ENCODE measurements at regions not wholly inside any gene's neighbourhood (a gene's known extent, or its start where the extent isn't known, plus 50 kb on each side); places are given as distances from the start of the nearest gene placed in this dataset.
"Not testable (repeated sequence)": the region's sequence is repeated elsewhere in the genome, so short reads cannot be mapped to it uniquely, and the experiment has no call there.

GRCh38 chr15:31643955-31644354, 317.3 kb downstream of the KLF13 start:
- H3K36me3 ChIP-seq (ENCODE audit: insufficient read depth, low read length); H3K4me1 ChIP-seq (ENCODE audit: control insufficient read depth, insufficient read depth, low read length); H3K9ac ChIP-seq (ENCODE audit: low read depth, low read length): not testable (repeated sequence)

GRCh38 chr15:31644761-31645160, 318.1 kb downstream of the KLF13 start:
- H3K4me3 ChIP-seq (ENCODE audit: low read length); H3K9me3 ChIP-seq (replicated peaks; ENCODE audit: low read length); H3K36me3 ChIP-seq (ENCODE audit: insufficient read depth, low read length); H3K4me1 ChIP-seq (ENCODE audit: control insufficient read depth, insufficient read depth, low read length); H3K9ac ChIP-seq (ENCODE audit: low read depth, low read length); H3K27me3 ChIP-seq (ENCODE audit: control insufficient read depth, insufficient read depth, low read length); H3K4me2 ChIP-seq (ENCODE audit: low read length): not testable (repeated sequence)

More at GRCh38 chr15:31643955-31644354, 317.3 kb downstream of the KLF13 start:
- H3K4me2 ChIP-seq (ENCODE audit: low read length); H3K4me3 ChIP-seq (ENCODE audit: low read length); H3K27me3 ChIP-seq (ENCODE audit: control insufficient read depth, insufficient read depth, low read length); H3K9me3 ChIP-seq (replicated peaks; ENCODE audit: low read length): not testable (repeated sequence)

DNA sequence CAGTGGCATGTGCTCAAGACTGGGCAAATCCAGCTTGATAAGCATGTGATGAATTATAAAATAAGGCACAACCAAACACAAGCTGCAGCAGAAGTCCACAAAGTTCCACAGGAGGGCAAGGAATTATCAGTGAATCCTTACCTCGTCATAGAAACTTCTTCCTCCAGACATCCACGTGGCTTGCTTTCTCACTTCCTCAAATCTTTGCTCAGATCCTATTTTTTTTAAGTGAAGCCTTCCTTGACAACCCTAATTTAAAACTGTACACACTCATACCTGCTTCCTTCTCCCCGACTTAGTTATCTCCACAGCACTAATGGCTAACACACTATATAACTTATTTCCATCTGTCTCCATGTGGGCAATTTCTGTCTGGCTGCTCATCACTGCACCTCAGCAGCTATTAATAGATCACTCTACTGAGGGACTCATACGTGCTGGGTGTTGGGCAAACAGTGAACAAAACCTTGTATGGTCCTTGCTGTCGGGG, 320.7 kb downstream of the KLF13 start:
- H3K4me1 ChIP-seq (ENCODE audit: control insufficient read depth, insufficient read depth, low read length); H3K4me2 ChIP-seq (ENCODE audit: low read length); H3K9ac ChIP-seq (ENCODE audit: low read depth, low read length); H3K9me3 ChIP-seq (replicated peaks; ENCODE audit: low read length); H3K4me3 ChIP-seq (ENCODE audit: low read length); H3K27me3 ChIP-seq (ENCODE audit: control insufficient read depth, insufficient read depth, low read length); H3K36me3 ChIP-seq (ENCODE audit: insufficient read depth, low read length): not testable (repeated sequence)

DNA sequence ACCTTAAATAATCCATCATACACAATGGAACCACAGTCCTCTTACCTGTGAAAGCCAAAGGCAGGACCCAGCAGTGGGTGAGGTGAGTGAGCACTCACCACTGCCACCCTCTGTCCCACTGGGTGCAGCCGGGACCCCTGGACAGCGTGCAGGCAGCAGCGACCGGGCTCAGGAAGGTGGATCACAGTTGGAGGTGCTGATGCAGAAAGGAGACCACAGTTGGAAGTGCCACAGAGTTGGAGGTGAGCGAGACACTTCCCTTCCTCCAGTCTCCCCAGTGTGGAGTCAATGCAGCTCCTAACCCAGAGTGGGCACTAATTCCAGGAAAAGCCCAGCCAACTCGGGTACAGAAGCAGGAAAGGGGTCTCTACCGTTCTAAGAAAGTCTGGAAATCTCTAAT, 323.0 kb downstream of the KLF13 start:
- H3K4me2 ChIP-seq (ENCODE audit: low read length); H3K9ac ChIP-seq (ENCODE audit: low read depth, low read length); H3K27me3 ChIP-seq (ENCODE audit: control insufficient read depth, insufficient read depth, low read length); H3K36me3 ChIP-seq (ENCODE audit: insufficient read depth, low read length); H3K4me1 ChIP-seq (ENCODE audit: control insufficient read depth, insufficient read depth, low read length); H3K4me3 ChIP-seq (ENCODE audit: low read length); H3K9me3 ChIP-seq (replicated peaks; ENCODE audit: low read length): not testable (repeated sequence)

DNA sequence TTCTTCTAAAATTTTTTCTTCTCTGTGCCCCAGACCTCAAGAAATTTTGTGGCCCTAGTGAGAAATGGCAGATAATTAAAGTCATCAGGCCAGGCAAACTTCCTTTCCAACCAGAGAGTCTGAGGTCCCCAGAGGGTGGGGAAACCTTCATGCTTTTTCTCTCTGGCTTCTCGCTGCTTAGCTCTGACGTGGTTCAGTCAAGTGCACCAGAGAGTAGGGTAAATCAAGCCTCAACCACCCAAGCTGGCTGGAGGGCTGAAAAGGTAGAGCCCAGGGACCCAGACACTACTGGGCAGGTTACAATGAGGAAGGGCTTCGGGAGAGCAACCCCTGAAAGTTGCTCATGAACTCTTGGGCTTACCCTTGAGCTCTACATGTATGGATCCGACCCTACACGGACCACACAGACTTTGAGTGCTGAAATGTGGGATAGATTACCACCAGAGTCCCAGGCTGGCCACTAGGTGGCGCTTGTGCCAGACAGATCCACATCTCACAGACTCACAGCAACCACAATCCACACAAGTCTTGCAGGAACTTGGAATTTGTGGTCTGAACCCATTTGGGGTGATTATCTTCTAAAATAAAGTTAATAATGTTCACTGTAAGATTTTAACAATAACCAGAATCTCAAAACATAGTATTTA, 323.5 kb downstream of the KLF13 start:
- not testable (repeated sequence) for H3K27me3 ChIP-seq (ENCODE audit: control insufficient read depth, insufficient read depth, low read length); H3K4me3 ChIP-seq (ENCODE audit: low read length); H3K9ac ChIP-seq (ENCODE audit: low read depth, low read length); H3K36me3 ChIP-seq (ENCODE audit: insufficient read depth, low read length); H3K9me3 ChIP-seq (replicated peaks; ENCODE audit: low read length); H3K4me1 ChIP-seq (ENCODE audit: control insufficient read depth, insufficient read depth, low read length); H3K4me2 ChIP-seq (ENCODE audit: low read length)

GRCh38 chr15:31656915-31657314, 330.3 kb downstream of the KLF13 start:
- H3K9ac ChIP-seq (ENCODE audit: low read depth, low read length); H3K36me3 ChIP-seq (ENCODE audit: insufficient read depth, low read length); H3K27me3 ChIP-seq (ENCODE audit: control insufficient read depth, insufficient read depth, low read length); H3K9me3 ChIP-seq (replicated peaks; ENCODE audit: low read length); H3K4me3 ChIP-seq (ENCODE audit: low read length); H3K4me2 ChIP-seq (ENCODE audit: low read length); H3K4me1 ChIP-seq (ENCODE audit: control insufficient read depth, insufficient read depth, low read length): not testable (repeated sequence)

- Histone ChIP-seq H3K9ac (ENCODE audit: low read depth, low read length) (no peak overlapping the region), H3K27me3 (ENCODE audit: control insufficient read depth, insufficient read depth, low read length) (no peaks in the 10 kb centered on the region), H3K9me3 (replicated peaks; ENCODE audit: low read length) (no peaks in the 10 kb centered on the region)
Measured at GRCh38 chr15:31660816-31661215, 334.2 kb downstream of the KLF13 start.

GRCh38 chr15:31665732-31666131, 339.1 kb downstream of the KLF13 start:
- H3K27me3 ChIP-seq (ENCODE audit: control insufficient read depth, insufficient read depth, low read length); H3K9me3 ChIP-seq (replicated peaks; ENCODE audit: low read length); H3K36me3 ChIP-seq (ENCODE audit: insufficient read depth, low read length); H3K4me2 ChIP-seq (ENCODE audit: low read length); H3K9ac ChIP-seq (ENCODE audit: low read depth, low read length); H3K4me3 ChIP-seq (ENCODE audit: low read length); H3K4me1 ChIP-seq (ENCODE audit: control insufficient read depth, insufficient read depth, low read length): not testable (repeated sequence)

More at GRCh38 chr15:31660816-31661215, 334.2 kb downstream of the KLF13 start:
- Histone ChIP-seq H3K4me3 (ENCODE audit: low read length) (no peak overlapping the region), H3K36me3 (ENCODE audit: insufficient read depth, low read length) (no peaks in the 10 kb centered on the region), H3K4me2 (ENCODE audit: low read length) (no peak overlapping the region), H3K4me1 (ENCODE audit: control insufficient read depth, insufficient read depth, low read length) (no peaks in the 10 kb centered on the region)

DNA sequence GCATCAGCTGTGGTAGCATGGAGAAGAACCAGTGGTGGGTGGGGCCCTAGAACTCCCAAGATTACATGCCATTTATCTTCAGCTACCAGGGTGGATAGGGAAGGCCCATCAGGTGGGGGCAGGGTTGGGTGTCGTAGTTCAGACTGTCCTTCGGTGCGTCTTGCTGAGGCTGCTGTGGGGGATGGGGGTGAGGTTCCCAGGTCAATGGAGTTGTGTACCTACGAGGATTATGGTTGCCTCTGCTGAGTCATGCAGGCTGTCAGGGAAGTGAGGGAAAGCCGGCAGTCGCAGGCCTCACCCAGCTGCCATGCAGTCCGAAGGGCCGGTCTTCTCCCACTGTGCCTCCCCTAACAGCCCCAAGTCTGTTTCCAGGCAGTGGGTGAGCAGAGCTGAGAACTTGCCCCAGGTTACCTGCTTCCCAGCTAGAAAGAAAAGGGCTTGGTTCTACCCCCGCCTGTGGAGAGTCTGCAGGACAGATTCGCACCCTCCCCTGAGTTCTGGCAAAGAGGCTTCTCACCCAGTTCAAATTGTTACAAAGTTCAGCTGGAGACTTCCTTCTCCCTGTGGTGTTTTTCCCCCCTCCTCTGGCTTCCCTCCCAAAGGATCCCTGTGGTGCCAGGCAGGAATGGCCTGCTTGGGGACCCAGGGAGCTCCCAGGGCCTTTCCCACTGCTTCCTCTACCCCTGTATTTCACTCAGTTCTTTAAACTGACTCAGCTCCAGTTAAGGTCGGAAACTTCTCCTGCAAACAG, 342.7 kb downstream of the KLF13 start:
- not testable (repeated sequence) for H3K9ac ChIP-seq (ENCODE audit: low read depth, low read length); H3K27me3 ChIP-seq (ENCODE audit: control insufficient read depth, insufficient read depth, low read length); H3K36me3 ChIP-seq (ENCODE audit: insufficient read depth, low read length); H3K4me2 ChIP-seq (ENCODE audit: low read length); H3K4me1 ChIP-seq (ENCODE audit: control insufficient read depth, insufficient read depth, low read length); H3K9me3 ChIP-seq (replicated peaks; ENCODE audit: low read length); H3K4me3 ChIP-seq (ENCODE audit: low read length)

DNA sequence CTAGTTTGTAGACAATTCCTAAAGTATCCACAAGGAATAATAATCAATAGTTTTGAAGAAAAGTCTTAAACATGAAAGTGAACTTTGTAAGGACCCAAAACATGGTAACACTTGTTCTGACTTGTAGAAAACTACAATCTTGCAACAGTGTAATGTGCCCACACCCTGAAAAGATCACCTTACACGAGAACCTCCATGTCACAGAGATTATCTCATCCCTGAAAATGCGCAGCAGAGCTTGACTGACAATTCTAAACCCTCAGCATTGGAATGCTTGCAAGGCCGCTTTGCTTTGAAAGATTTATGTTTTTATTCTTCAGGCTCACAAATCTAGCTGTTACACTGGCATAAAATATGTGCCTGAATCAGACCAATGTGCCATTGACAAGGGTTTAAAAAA, 346.6 kb downstream of the KLF13 start:
- not testable (repeated sequence) for H3K4me2 ChIP-seq (ENCODE audit: low read length); H3K4me1 ChIP-seq (ENCODE audit: control insufficient read depth, insufficient read depth, low read length); H3K9me3 ChIP-seq (replicated peaks; ENCODE audit: low read length); H3K27me3 ChIP-seq (ENCODE audit: control insufficient read depth, insufficient read depth, low read length); H3K9ac ChIP-seq (ENCODE audit: low read depth, low read length); H3K4me3 ChIP-seq (ENCODE audit: low read length); H3K36me3 ChIP-seq (ENCODE audit: insufficient read depth, low read length)

DNA sequence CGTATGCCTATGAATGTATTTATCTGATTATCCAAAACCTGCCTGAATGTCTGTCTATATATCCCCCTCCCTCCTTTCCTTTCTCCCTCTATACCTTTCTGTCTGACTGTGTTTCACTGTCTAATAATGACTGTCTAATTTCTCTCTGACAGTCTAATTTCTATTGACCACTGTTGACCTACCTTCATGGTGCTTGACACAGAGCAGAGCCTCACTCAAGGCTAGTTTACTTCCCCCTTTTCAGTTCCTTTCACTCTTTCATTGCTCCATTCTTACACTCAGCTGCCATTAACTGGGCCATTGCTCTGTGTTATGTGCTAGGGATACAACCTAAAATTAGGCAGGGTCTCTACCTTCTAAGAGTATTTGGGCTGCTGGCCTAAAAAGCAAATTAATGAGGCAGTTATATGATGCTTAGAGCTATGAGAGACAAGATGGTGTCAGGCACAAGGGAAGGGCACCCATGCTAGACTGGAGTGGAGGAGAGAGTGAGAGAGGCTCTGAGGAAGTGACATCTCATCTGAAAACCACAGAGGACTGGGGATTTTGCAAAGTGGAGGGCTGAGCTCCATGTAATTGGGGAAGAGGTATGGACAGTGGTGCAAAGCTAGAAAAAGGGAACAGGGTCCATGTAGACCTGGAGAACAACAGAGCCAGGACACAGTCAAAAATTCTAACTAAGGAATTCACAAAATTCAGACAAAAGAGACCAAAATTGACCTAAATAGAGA, 348.6 kb upstream of the CHRNA7 start:
- H3K36me3 ChIP-seq (ENCODE audit: insufficient read depth, low read length); H3K4me3 ChIP-seq (ENCODE audit: low read length); H3K27me3 ChIP-seq (ENCODE audit: control insufficient read depth, insufficient read depth, low read length); H3K4me1 ChIP-seq (ENCODE audit: control insufficient read depth, insufficient read depth, low read length); H3K9ac ChIP-seq (ENCODE audit: low read depth, low read length); H3K9me3 ChIP-seq (replicated peaks; ENCODE audit: low read length); H3K4me2 ChIP-seq (ENCODE audit: low read length): not testable (repeated sequence)

GRCh38 chr15:31687088-31687487, 343.2 kb upstream of the CHRNA7 start:
- H3K9ac ChIP-seq (ENCODE audit: low read depth, low read length); H3K4me3 ChIP-seq (ENCODE audit: low read length); H3K4me2 ChIP-seq (ENCODE audit: low read length); H3K36me3 ChIP-seq (ENCODE audit: insufficient read depth, low read length); H3K4me1 ChIP-seq (ENCODE audit: control insufficient read depth, insufficient read depth, low read length); H3K27me3 ChIP-seq (ENCODE audit: control insufficient read depth, insufficient read depth, low read length); H3K9me3 ChIP-seq (replicated peaks; ENCODE audit: low read length): not testable (repeated sequence)

All from skeletal muscle satellite cell (primary cell).